Cardiac fibroblast (primary cell): ENCODE measurements at regions not wholly inside any gene's neighbourhood (a gene's known extent, or its start where the extent isn't known, plus 50 kb on each side); places are given as distances from the start of the nearest gene placed in this dataset.

Source experiments
- DNase-seq, 2 donors: peaks; one replicate each; pipeline versions ENCODE4 v3.0.0 to v3.0.0-alpha.2; 2010; ENCODE audit warnings: low read depth in 2 of 2
- H3K4me3 ChIP-seq, 2 donors: replicated peaks in 1 of 2; 1 replicate in 1 of 2; 2 replicates in 1 of 2; pipeline ENCODE4 v1.5.1; 2011; ENCODE audit warnings: low read depth in 2 of 2, low read length in 2 of 2, mild to moderate bottlenecking in 2 of 2, moderate library complexity in 1 of 2
- TF ChIP-seq, protein P1 (sequence below): IDR thresholded peaks from one replicate; pipeline ENCODE4 v1.5.1; 2011; ENCODE audit warnings: low read depth, mild to moderate bottlenecking, low read length, inconsistent platforms

DNA sequence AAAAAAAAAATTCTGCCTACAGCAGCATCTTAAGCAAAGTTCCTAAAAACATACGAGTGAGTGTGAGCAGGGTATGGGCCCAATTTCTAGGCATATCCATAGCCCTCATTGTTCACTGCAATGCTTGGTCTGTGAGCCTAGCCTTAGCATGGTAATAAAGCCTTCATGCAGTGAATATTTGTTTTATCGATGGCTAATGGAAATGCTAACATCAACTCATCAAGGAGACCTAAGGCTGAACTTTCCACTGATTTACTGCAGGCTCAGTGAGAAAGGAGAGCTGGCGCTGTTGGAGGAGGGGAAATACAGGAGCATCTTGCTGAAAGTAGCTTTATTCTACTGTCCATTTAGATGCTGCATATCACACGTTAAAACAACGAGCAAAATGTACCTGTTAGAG, 139.6 kb upstream of the DTNBP1 start:
- TF ChIP-seq, protein P1, sequence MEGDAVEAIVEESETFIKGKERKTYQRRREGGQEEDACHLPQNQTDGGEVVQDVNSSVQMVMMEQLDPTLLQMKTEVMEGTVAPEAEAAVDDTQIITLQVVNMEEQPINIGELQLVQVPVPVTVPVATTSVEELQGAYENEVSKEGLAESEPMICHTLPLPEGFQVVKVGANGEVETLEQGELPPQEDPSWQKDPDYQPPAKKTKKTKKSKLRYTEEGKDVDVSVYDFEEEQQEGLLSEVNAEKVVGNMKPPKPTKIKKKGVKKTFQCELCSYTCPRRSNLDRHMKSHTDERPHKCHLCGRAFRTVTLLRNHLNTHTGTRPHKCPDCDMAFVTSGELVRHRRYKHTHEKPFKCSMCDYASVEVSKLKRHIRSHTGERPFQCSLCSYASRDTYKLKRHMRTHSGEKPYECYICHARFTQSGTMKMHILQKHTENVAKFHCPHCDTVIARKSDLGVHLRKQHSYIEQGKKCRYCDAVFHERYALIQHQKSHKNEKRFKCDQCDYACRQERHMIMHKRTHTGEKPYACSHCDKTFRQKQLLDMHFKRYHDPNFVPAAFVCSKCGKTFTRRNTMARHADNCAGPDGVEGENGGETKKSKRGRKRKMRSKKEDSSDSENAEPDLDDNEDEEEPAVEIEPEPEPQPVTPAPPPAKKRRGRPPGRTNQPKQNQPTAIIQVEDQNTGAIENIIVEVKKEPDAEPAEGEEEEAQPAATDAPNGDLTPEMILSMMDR = no peak

DNA sequence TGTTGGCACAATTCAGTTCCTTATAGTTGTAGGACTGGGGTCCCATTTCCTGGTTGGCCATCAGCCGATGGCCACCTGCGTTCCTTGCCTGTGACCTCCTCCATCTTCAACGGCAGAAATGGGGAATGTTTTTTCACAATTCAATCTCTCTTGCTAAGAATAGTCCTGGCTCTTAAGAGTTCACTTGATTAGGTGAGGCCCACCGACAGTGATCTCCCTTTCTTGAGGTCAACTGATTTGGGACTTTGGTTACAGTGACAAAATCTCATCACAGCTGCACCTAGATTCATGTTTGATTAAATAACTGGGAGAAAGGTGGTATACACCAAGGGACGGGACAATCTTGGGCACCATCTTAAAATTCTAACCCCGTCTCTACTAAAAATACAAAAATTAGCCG, 139.1 kb upstream of the DTNBP1 start:
- TF ChIP-seq, protein P1 = no peak
- H3K4me3 ChIP-seq = no peak overlapping the region
- no peak for DNase-seq

More for the DNA sequence above, 139.6 kb upstream of the DTNBP1 start:
- no peak for DNase-seq
- no peak overlapping the region for H3K4me3 ChIP-seq

DNA sequence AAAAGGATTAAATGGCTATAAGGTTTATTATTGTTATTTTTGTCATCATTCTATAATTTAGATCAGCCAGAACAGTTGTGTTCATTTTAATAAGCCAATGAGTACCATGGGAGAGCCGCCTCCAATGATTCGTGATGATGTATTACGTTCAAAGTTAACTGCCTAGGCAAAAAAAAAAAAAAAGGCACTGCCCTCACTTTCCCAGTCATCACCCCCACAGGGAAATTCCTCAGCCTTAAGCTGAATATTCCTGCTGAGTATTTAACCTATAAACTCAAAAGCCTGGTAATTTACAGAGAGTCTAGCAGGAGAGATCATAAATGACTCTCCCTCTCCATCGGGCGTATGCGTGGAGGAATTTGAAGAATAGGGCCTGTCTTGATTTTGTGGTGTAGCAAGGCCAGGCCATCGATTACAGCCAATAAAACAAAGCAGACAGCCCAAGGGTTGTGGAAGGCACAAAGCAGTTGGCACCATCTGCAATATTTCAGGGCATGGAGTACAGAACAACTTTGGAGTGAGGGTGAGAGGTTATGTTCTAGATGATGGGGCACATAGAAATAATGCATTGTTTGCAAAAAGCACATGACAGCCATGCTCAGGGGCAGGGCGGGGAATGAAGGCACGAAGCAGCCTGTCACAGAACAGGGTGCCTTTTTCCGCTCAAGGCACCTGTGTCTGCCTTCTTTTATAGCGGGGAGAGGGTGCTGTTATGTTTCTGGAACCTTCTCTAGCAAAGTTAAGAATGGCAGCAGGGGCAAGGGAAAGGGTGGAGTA, 138.2 kb upstream of the DTNBP1 start:
- no peak overlapping the region for H3K4me3 ChIP-seq
- no peak for DNase-seq
- TF ChIP-seq, protein P1 = no peak

DNA sequence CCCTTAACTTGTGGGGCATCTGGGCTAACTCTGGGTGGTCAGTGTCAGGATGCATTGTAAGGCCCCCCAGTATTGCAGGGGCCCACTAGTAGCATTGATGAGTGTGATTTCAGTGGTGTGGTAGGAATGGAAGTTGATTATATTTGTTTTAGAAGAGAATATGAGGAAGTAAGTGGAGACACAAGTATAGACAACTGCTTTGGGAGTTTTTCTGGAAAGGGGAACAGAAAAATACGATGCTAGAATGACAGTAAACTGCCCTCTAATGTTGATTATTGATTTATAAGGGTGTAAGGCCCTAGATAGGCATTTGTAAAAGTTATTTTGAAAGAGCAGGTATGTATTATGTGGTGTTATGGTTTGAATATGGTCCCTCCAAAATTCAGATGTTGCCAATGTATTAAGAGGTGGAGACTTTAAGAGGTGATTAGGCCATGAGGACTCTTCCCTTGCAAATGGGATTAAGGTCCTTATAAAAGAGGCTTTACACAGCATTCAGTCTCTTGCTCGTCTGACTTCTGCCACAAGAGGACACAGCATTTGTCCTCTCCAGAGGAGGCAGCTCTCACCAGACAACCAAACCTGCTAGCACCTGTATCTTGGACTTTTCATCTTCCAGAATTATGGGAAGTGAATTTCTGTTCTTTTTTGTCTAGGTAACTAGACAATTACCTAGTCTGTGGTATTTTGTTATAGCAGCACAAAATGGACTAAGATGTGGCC, 135.9 kb upstream of the DTNBP1 start:
- no peak overlapping the region for H3K4me3 ChIP-seq
- no peak for DNase-seq
- TF ChIP-seq, protein P1 = no peak

DNA sequence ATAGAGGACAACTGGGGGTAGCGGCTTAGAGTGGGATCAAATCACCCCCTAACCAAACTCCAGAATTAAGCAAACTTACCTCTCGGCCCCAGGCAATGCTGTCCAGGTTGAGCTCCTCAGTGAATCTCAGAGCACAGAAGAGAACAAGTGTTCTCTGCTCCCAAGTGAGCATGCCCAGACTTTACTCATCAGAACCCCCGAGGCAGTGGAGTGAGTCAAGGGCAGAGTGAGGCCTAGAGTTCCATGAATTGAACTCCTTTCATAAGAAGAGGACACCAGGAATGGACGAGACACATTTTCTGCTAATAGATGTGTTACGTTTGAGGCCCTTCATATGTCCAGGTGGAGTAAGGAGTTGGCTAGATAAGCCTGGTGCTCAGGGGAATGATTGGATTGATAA, 134.0 kb upstream of the DTNBP1 start:
- TF ChIP-seq, protein P1 = no peak

DNA sequence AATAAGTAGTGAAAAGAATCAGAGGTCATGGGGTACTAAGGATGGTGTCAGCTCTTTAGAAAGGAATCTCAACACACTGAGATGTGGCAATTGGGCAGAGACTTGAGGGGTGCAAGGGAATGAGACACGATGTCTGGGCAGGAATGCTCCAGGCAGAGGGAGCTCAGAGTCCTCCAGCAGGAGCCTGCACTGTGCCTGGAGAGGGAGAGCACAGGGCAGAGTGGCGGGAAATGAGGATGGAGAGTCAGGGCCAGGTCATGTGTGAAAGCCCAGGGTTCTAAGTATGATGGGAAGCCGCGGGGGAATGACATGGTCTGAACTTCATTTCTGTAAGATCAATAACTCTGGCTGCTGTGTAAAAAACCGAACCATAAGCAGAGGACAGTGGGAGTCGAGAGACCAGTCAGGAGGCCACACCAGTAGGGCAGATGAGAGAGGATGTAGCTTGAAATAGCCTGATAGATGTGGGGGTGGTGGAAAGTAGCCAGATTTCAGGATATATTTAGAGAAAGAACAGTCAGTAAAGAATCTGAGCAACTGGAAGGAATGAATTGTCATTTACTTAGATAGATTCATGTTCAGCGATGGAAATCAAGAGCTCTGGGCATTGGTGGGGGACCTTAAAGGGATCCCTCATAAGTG, 133.4 kb upstream of the DTNBP1 start:
- DNase-seq = peak in 1 of 2 donors; percentile 7

More for the DNA sequence above, 134.0 kb upstream of the DTNBP1 start:
- H3K4me3 ChIP-seq = no peak overlapping the region
- no peak for DNase-seq

More for the DNA sequence above, 133.4 kb upstream of the DTNBP1 start:
- H3K4me3 ChIP-seq = no peak overlapping the region
- TF ChIP-seq, protein P1 = no peak
